GM18511 (cell line): ENCODE measurements at regions not wholly inside any gene's neighbourhood (a gene's known extent, or its start where the extent isn't known, plus 50 kb on each side); places are given as distances from the start of the nearest gene placed in this dataset.
A peak's percentile ranks its signal among the peaks of the same experiment; 100 is the strongest.
"Not testable (repeated sequence)": the region's sequence is repeated elsewhere in the genome, so short reads cannot be mapped to it uniquely, and the experiment has no call there.

Experiments
- ATAC-seq: cut with Tn5 transposase; IDR thresholded peaks from one replicate; pipeline ENCODE4 v1.9.1; 2021; ENCODE audit warnings: mild to moderate bottlenecking, moderate library complexity; ENCODE audit not compliant: unreplicated experiment

DNA sequence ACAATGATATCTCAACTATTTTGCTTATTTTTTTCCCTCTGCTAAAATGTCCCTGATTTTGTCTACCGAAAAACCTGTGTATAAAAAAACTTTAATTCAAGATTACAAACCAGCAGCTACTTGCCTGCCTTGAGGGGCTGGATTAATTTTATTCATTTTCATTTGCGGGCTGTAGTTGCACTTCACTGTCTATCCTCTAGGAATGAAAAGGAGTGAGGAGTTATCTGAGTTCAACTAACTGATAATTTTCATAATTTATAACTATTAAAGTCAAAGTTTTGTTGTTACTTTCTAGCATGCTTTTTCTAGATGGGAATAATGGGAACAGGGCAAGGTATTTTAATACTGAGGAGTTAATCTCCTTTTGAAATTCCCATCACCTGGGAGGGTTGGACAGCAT, 50.3 kb upstream of the AGTPBP1 start:
- not testable (repeated sequence) for ATAC-seq

GRCh38 chr9:85802978-85803695, 61.4 kb upstream of the AGTPBP1 start:
- not testable (repeated sequence) for ATAC-seq

DNA sequence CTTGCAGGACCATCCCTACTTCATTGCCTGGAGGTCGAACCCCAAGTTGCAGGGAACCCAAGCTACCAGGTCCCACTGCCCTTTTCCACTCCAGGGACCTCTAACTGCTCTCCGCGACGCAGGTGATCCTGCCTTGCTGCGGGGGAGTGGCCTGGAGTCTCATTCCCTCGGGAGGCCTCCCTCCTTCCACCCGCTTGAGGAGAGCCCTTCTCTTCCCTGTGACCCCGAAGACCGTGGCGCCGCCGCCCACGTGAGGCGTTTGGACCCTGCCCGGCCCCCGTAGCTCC, 63.0 kb upstream of the AGTPBP1 start:
- not testable (repeated sequence) for ATAC-seq

- peak; percentile 81 for ATAC-seq
Observed at GRCh38 chr9:85805134-85806005, 63.6 kb upstream of the AGTPBP1 start.

DNA sequence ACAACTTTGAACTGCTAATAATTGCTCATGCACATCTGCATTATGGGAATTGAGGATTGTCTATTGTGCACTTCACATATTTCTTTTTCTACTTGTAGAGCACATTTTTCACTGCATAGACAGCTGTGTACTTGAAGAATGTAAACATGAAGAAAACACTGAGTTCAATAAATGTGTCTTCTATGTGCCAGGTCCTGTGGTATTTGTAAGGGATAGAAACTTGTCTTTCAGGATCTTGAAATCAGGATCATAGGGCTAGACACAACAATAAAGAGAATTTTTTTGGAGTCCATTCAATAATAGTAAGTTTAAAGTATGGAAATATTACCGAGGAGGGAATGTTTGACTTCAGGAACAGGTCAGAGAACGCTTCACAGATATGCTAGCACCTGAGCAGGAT, 66.6 kb upstream of the AGTPBP1 start:
- not testable (repeated sequence) for ATAC-seq

DNA sequence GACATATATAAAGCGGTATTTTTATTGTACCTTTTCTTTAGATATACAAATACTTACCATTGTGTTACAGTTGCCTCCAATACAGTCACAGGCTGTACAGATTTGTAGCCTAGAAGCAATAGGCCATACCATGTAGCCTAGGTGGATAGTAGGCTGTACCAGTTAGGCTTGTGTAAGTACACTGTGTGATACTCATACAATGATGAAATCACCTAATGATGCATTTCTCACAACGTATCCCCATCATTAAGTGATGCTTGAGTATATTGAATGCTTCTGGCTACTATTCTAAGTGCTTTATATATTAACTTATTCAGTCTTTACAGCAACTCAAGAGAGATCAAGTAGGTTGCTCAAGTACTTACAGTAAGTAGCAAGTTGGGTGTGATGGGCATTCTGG, 71.6 kb upstream of the AGTPBP1 start:
- not testable (repeated sequence) for ATAC-seq

DNA sequence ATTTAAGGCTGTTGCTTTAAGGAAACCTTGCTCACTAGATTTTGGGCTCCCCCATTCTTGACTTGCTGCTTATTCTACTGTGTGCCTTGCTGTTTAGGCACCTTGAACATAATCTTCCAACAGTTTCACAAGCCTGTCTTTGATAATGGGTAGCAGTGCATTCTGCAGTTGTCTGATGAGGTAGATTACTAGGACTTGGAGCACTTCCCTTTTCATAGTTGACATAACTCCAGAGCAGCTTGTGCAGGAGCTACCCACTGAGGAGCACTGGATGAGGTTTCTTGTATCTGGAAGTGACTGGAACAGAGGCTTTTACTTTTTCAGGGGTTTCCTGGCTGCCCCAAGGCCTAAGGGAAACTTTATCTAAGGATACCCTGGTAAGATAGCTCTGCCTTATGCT, 73.0 kb upstream of the AGTPBP1 start:
- ATAC-seq, result not testable (repeated sequence)

DNA sequence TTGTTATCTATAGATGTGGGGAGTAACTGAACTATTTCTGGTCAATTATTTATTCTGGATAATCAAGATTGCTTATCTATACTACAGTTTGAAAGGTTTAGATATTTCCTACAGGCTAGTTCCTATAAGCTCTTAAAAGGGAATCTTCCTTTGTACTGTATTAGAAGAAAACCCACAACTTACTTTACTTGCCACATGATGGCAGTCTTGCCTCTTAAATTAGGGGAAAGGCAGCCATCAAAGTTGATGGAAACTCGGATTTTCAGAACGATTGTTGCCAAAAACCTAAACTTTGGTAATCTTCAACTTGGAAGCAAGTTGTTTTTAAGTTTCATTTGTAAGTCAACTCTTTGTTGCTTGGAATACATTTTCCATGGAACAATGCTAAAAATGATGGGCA, 77.2 kb upstream of the AGTPBP1 start:
- peak; percentile 76 for ATAC-seq

DNA sequence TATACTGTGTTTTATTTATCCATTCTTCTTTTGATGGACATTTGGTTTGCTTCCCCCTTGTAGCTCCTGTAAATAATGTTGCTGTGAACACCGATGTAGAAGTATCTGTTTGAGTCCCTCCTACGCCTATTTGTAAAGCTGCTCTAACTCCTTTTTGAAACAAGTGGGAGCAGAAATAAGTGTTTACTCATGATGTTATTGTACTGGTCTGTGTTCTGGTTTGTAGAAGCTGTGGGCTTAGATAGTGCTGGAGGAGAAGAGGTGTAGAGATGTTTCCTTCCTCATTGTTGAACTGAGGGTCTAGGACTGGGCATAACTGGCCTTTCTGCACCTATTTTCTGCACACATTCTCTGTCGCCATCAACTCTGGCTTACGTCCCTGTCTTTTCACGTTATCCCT, 78.8 kb upstream of the AGTPBP1 start:
- ATAC-seq, result not testable (repeated sequence)

- ATAC-seq, result not testable (repeated sequence)
Observed at GRCh38 chr9:85824949-85825348, 83.2 kb upstream of the AGTPBP1 start.

DNA sequence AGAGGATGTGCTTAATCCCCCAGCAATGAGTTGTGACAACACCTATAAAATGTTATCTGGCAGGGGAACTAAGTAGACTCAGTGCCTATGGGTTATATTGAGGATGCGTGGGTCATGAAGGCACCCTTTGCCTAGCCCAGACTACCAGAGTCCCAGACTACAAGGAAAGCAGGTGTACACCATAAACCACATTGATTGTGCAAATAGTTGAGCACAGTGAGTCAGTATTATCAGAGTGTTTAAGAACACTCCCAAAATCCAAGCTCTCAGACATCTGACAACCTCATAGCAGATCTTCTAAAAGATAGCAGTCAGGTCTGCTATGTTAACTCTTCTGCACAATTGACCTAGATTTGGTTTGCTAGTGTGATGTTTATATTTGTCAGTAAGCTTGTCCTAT, 92.8 kb upstream of the AGTPBP1 start:
- ATAC-seq, result not testable (repeated sequence)

- ATAC-seq, result not testable (repeated sequence)
Observed at GRCh38 chr9:85843949-85844348, 97.0 kb upstream of the NAA35 start.

DNA sequence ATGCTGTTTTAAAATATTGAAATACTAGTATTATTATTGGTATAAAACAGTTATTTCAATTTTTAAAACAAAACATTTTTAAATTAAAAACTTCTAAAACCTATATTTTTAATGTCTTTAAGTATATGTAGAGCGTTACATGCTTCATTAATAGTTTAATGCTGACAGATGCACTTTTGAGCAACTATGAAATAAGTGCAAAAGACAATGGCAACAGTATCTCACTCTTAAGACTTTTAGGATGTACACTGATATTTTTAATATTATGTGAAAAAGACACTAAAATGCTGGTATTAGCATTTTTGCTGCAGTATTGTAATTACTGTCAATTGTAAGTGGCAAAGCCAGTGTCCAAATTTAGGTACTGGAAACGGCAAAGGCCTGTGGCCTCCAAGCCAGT, 93.2 kb upstream of the NAA35 start:
- not testable (repeated sequence) for ATAC-seq

DNA sequence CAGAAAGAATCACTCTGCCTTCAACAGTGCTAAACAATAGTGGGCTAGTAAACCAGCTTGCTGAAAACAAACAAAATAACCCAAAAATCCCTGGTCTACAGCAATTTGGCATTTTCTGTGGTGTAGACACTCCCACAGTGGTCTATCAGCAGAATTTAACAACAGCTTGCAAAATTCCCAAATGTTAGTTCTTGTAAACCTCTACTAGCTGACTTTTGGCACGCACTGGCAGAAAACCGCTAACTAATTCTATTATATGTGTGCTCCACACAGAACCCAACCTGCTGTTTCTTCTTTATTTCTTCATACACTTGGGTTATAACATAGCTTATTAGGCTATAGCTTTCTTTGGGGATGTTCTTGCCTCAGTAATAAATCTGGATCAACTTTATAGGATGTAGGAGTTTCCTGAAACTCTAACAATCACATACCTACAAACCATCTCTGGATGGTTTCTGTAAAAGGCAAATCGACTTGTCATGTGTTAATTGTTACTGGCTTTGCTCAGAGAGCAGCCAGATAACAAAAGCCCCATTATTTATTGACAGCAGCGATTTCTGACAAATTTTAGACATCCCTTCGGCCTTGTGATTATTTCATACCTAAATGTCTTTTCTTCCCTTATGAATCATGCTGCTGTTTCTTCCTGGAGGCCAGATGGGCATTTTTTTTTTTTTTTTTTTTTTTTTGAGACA, 82.7 kb upstream of the NAA35 start:
- no peak for ATAC-seq

DNA sequence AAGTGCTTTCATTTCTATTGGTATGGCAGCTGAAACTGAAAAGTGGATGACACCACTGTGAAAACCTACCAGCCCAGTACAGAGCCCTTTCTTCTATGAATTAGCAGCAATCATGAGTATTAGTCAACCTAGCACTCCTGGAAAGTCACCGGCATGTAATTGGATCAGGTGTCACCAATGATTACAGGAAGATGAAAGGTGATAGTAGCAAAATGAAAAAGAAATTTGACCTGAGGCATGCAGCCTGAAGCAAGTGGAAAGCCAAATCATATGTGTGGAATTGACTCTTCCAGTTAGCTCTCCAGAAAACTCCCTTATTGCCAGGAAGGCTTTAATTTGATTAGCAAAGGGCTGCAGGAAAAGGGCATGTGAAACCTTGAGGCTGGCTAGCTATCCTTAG, 81.2 kb upstream of the NAA35 start:
- ATAC-seq, result no peak

- not testable (repeated sequence) for ATAC-seq
Observed at GRCh38 chr9:85861882-85862281, 79.1 kb upstream of the NAA35 start.

- ATAC-seq, result no peak
Observed at GRCh38 chr9:85863875-85864274, 77.1 kb upstream of the NAA35 start.

- no peak for ATAC-seq
Observed at GRCh38 chr9:85871008-85871407, 69.9 kb upstream of the NAA35 start.

DNA sequence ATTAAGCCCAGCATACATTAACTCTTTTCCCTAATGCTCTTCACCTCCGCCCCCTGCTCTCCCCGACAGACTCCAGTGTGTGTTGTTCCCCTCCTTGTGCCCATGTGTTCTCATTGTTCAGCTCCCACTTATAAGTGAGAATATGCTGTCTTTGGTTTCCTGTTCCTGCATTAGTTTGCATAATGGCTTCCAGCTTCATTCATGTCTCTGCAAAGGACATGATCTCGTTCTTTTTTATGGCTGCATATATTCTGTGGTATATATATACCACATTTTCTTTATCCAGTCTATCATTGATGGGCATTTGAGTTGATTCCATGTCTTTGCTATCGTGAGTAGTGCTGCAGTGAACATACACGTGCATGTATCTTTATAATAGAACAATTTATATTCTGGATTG, 69.3 kb upstream of the NAA35 start:
- not testable (repeated sequence) for ATAC-seq

GRCh38 chr9:85872463-85872862, 68.5 kb upstream of the NAA35 start:
- no peak for ATAC-seq

GRCh38 chr9:85876628-85877027, 64.3 kb upstream of the NAA35 start:
- ATAC-seq, result no peak
